ENCODE measurements at regions not wholly inside any gene's neighbourhood (a gene's known extent, or its start where the extent isn't known, plus 50 kb on each side); places are given as distances from the start of the nearest gene placed in this dataset.

- TF ChIP-seq ZNF114 (CRISPR knock-in tag; IDR thresholded peaks at IDR 0.05) (no peak), ETS1 (IDR thresholded peaks at IDR 0.05) (no peak), CTCF (conservative IDR thresholded peaks at IDR 0.05; ENCODE audit: low read depth in 2 of 2) (no peak), EZH2 (IDR thresholded peaks at IDR 0.05; ENCODE audit: low read depth, unreplicated experiment) (no peak), POLR2AphosphoS5 (IDR thresholded peaks at IDR 0.05; ENCODE audit: low read depth) (no peak), EZH2phosphoT487 (IDR thresholded peaks at IDR 0.05; ENCODE audit: unreplicated experiment) (no peak), CREB1 (CRISPR knock-in tag; IDR thresholded peaks at IDR 0.05; ENCODE audit: low read depth) (no peak), REST (IDR thresholded peaks at IDR 0.05; ENCODE audit: unreplicated experiment) (no peak), ZNF331 (CRISPR knock-in tag; IDR thresholded peaks at IDR 0.05; ENCODE audit: low read depth) (no peak), JUNB (IDR thresholded peaks at IDR 0.05; ENCODE audit: unreplicated experiment) (no peak), NANOG (IDR thresholded peaks at IDR 0.05; ENCODE audit: borderline replicate concordance) (no peak), ZNF462 (CRISPR knock-in tag; IDR thresholded peaks at IDR 0.05) (no peak), STAT1 (IDR thresholded peaks at IDR 0.05; ENCODE audit: unreplicated experiment) (no peak)
Measured at GRCh38 chr6:126614642-126615504, 275.0 kb downstream of the CENPW start.
